GM19239 (cell line): ENCODE measurements at regions not wholly inside any gene's neighbourhood (a gene's known extent, or its start where the extent isn't known, plus 50 kb on each side); places are given as distances from the start of the nearest gene placed in this dataset.

Source experiments
- DNase-seq: peaks from one replicate; pipeline ENCODE4 v3.0.0; 2011; ENCODE audit warnings: low spot score; ENCODE audit not compliant: insufficient read length
- FAIRE-seq: peaks from 2 replicates; lab custom pipeline; 2011; peaks lifted over from hg19 to GRCh38; lab: Jason Lieb, UNC

- no peak for FAIRE-seq
- DNase-seq, result no peak
Observed at GRCh38 chr14:51441001-51441400, 201.0 kb downstream of the TMX1 start.

GRCh38 chr14:51442513-51443175, 202.6 kb downstream of the TMX1 start:
- no peak for DNase-seq
- FAIRE-seq, result no peak

- DNase-seq (no peak), FAIRE-seq (no peak)
Observed at GRCh38 chr14:51443195-51444018, 203.4 kb downstream of the TMX1 start.

GRCh38 chr14:51444353-51445000, 204.4 kb downstream of the TMX1 start:
- FAIRE-seq, result no peak
- DNase-seq, result no peak

- FAIRE-seq (no peak), DNase-seq (no peak)
Observed at GRCh38 chr14:51445001-51445390, 204.9 kb downstream of the TMX1 start.

- FAIRE-seq (no peak), DNase-seq (no peak)
Observed at GRCh38 chr14:51446771-51447170, 204.9 kb upstream of the FRMD6 start.

GRCh38 chr14:51447411-51447810, 204.3 kb upstream of the FRMD6 start:
- no peak for FAIRE-seq

GRCh38 chr14:51448831-51449670, 202.7 kb upstream of the FRMD6 start:
- FAIRE-seq, result no peak
- DNase-seq, result no peak

More at GRCh38 chr14:51447411-51447810, 204.3 kb upstream of the FRMD6 start:
- DNase-seq, result no peak

GRCh38 chr14:51449681-51450080, 202.0 kb upstream of the FRMD6 start:
- DNase-seq, result no peak
- no peak for FAIRE-seq

- FAIRE-seq (no peak), DNase-seq (no peak)
Observed at GRCh38 chr14:51451561-51451960, 200.1 kb upstream of the FRMD6 start.

- DNase-seq (no peak), FAIRE-seq (no peak)
Observed at GRCh38 chr14:51453869-51454268, 197.8 kb upstream of the FRMD6 start.

- DNase-seq, result no peak
Observed at GRCh38 chr14:51454351-51454750, 197.4 kb upstream of the FRMD6 start.

GRCh38 chr14:51455041-51455835, 196.5 kb upstream of the FRMD6 start:
- FAIRE-seq, result no peak
- no peak for DNase-seq

More at GRCh38 chr14:51454351-51454750, 197.4 kb upstream of the FRMD6 start:
- FAIRE-seq, result no peak

GRCh38 chr14:51457843-51458562, 193.7 kb upstream of the FRMD6 start:
- FAIRE-seq, result no peak
- DNase-seq, result no peak

- DNase-seq, result no peak
- no peak for FAIRE-seq
Observed at GRCh38 chr14:51458563-51458955, 193.2 kb upstream of the FRMD6 start.

GRCh38 chr14:51460011-51460410, 191.7 kb upstream of the FRMD6 start:
- FAIRE-seq (no peak), DNase-seq (no peak)

GRCh38 chr14:51462182-51462581, 189.5 kb upstream of the FRMD6 start:
- DNase-seq (no peak), FAIRE-seq (no peak)

GRCh38 chr14:51462706-51463105, 189.0 kb upstream of the FRMD6 start:
- FAIRE-seq (no peak), DNase-seq (no peak)

GRCh38 chr14:51463461-51463860, 188.2 kb upstream of the FRMD6 start:
- FAIRE-seq (no peak), DNase-seq (no peak)
